ENCODE measurements at regions not wholly inside any gene's neighbourhood (a gene's known extent, or its start where the extent isn't known, plus 50 kb on each side); places are given as distances from the start of the nearest gene placed in this dataset.

DNA sequence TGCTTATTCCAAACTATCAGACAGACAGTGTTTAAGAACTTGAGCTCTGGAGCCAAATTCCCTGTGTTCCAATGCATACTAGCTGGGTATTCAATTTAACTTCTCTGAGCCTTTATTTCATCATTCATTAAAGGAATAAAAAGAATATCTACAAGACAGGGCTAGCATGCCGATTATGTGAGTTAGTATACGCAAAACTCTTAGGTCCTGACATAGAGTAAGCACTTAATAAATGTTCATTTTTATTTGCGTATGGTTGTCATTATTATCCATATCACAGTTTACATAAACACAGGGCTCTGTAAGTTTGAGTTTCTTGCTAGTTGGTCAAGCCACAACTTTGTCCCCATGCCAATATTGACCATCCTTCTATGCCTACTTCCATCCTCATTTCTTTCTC is 161.5 kb downstream of the NUAK1 start:
- TF ChIP-seq POLR2A (IDR thresholded peaks at IDR 0.05; ENCODE audit: low read depth, low read length), result no peak
- FAIRE-seq (no peak), DNase-seq (ENCODE audit: insufficient read length, low spot score) (no peak)

DNA sequence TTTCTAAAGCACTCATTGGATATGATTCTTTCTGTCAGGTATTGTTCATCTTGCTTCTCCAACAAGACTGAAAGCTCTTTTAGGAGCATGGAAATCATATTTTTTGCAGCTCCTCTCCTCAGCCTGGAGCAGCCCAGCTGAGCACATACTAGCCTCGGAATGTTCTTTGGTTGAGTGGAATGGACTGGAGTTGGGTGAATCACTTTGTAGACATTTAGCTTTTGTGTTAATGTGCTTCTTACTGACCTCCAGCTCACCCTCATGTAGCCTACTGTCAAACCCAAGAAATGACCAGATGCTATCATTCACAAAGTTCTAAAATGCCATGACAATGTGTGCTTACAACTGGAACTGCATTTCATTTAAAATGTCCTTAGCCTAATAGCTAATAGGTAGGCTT is 161.1 kb downstream of the NUAK1 start:
- FAIRE-seq (no peak), DNase-seq (ENCODE audit: insufficient read length, low spot score) (no peak)
- TF ChIP-seq POLR2A (IDR thresholded peaks at IDR 0.05; ENCODE audit: low read depth, low read length), result no peak

DNA sequence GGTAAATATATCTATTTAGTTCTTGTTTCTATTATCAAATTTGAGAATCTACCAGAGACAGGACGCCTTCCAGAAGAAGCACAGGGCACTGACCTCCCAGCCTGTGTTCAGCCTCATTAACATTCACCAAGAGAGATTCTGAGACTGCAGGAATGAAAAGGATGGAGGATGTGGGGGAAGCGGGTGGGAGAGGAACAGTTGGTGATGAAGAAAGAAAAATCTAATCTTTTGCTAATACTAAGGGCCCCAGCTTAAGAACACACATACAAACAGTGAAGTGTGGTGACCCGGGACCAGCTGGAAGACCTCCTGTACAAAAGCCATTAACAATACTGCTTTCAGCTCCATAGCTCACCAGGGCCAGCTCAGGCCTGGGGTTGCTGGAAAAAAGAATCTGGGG is 160.5 kb downstream of the NUAK1 start:
- FAIRE-seq (no peak), DNase-seq (ENCODE audit: insufficient read length, low spot score) (no peak)
- no peak for TF ChIP-seq POLR2A (IDR thresholded peaks at IDR 0.05; ENCODE audit: low read depth, low read length)

DNA sequence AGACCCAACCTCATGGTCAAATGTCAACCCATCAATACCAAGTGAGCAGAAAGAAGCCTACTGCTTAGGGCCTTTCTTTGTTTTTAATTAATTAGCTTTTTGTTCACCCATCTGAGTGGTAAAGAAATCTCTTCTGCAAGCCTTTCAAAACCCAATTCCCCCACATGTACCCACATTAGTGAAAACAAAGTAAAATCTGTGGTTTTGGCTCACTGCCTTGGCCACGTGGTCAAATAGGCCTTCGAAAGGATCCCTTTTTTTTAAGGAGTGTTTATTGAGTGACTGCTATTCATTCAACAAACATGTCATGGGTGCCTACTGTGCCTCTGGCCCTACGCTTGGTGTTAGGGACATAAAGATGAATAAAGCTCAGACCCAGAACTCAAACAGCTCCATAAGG is 160.1 kb downstream of the NUAK1 start:
- FAIRE-seq (no peak), DNase-seq (ENCODE audit: insufficient read length, low spot score) (no peak)
- TF ChIP-seq POLR2A (IDR thresholded peaks at IDR 0.05; ENCODE audit: low read depth, low read length), result no peak

GRCh38 chr12:105980085-105980484 is 158.7 kb downstream of the NUAK1 start:
- DNase-seq (ENCODE audit: insufficient read length, low spot score) (no peak), FAIRE-seq (no peak)
- TF ChIP-seq POLR2A (IDR thresholded peaks at IDR 0.05; ENCODE audit: low read depth, low read length), result no peak

GRCh38 chr12:105980533-105980932 is 158.2 kb downstream of the NUAK1 start:
- FAIRE-seq (no peak), DNase-seq (ENCODE audit: insufficient read length, low spot score) (no peak)
- TF ChIP-seq POLR2A (IDR thresholded peaks at IDR 0.05; ENCODE audit: low read depth, low read length), result no peak

DNA sequence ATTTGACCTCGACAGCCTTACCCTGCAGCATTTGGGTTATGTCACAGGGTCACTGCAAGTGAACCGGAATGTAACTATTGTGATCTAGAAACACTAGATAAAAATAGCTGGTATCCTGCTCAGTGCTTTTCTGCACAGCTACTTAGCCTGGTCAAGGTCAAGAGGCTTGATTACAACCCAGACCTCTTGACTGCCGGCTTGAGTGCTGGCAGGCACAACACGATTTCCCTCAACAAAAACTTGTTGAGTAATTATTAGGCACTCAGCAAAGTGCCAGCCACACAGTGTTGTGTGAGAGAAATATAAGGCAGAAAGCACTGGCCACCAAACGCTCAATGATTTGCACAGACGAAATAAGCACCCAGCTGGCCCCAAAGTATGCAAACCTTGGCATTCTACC is 156.7 kb downstream of the NUAK1 start:
- FAIRE-seq (no peak), DNase-seq (ENCODE audit: insufficient read length, low spot score) (no peak)
- no peak for TF ChIP-seq POLR2A (IDR thresholded peaks at IDR 0.05; ENCODE audit: low read depth, low read length)

DNA sequence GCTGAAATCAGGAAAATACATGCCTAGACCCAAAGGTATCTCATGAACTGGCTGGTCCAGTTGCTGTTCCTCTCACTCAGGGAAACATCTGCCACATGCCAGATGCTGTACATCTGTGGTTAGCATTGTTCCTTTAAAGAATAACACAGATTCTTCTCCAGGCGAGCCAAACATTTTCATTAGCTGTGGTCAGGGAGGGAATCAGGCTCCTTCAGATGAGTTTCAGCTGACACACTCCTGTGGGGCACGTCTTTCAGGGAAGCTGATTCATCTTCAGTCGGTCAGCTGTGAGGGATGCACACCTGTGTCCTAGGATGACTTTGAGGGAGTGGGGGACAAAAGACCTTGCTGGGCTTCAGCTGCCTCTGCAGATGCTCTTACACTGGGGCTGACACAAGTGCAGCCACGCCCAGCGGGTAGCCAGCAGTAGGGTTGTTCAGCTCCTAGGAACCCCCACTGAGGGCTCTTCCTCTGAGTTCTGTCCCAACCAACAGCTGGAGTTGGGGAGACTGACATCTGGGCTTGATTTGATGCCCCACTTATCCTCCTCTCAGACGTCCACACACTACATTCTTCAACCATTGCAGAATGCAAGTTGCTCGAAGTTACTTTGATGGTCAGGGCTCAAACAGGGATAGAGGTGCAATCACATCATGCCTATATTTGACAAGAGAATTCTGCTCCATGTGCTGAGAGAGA is 155.0 kb downstream of the NUAK1 start:
- no peak for FAIRE-seq
- DNase-seq (ENCODE audit: insufficient read length, low spot score), result no peak
- TF ChIP-seq POLR2A (IDR thresholded peaks at IDR 0.05; ENCODE audit: low read depth, low read length), result no peak

GRCh38 chr12:105985383-105985782 is 153.4 kb downstream of the NUAK1 start:
- FAIRE-seq (no peak), DNase-seq (ENCODE audit: insufficient read length, low spot score) (no peak)
- TF ChIP-seq POLR2A (IDR thresholded peaks at IDR 0.05; ENCODE audit: low read depth, low read length), result no peak

DNA sequence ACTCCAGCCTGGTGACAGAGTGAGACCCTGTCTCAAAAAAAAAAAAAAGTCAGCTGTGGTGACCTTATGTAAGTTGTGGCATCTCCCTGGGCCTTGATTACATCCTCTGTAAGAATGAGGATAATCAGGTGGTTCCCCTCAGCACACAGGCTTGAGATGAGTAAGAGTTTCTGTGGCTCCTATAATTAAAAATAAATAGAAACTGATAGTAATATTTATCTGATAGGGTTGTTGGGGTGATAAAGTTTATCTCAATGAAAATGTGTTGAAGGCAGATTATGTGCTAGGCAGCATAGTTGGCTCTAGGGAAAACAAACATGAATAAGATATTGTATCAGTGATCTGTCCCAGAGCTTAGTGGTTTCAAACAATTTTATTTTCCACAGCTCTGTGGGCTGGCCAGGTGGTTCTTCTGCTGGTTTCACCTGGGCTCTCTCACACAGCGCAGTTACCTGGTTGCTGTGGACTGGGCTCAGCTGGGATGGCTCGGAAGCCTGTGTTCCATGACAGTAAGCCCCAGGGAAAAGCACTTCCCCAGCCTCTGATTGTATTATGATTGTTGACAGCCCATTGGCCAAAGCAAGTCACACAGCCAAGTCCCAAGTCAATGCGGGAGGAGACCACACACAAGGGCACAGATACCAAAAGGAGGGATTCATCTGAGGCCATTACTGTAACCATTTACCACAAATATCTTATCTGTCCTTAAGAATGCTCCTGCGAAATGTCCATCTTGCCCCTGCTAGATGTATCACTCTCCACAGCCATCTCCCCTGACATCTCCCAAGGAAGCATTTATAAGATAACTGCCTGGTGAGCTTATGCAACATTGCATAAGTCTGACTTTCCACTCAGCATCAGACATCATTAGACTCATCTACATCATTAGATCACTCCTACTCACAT is 151.7 kb downstream of the NUAK1 start:
- TF ChIP-seq POLR2A (IDR thresholded peaks at IDR 0.05; ENCODE audit: low read depth, low read length), result no peak
- no peak for DNase-seq (ENCODE audit: insufficient read length, low spot score)
- FAIRE-seq, result no peak

DNA sequence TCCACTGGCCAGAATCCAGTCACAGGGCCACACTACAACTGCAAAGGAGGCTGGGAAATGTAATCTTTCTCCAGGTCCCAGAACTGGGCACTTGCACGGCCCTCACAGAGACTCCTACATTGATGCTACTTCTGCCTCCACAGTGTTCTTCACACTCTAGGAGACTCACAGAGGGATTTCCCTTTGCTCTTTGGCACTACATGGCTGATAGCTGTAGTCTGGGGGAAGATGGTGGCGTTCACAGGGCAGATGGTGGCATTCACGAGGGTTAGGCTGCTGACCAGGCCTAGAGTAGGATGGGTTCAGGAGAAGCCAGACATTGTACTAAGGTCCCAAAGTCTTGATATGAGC is 151.1 kb downstream of the NUAK1 start:
- TF ChIP-seq POLR2A (IDR thresholded peaks at IDR 0.05; ENCODE audit: low read depth, low read length), result no peak
- DNase-seq (ENCODE audit: insufficient read length, low spot score) (no peak), FAIRE-seq (no peak)

GRCh38 chr12:105992849-105993740 is 145.7 kb downstream of the NUAK1 start:
- TF ChIP-seq POLR2A (IDR thresholded peaks at IDR 0.05; ENCODE audit: low read depth, low read length), result no peak
- no peak for FAIRE-seq
- no peak for DNase-seq (ENCODE audit: insufficient read length, low spot score)

DNA sequence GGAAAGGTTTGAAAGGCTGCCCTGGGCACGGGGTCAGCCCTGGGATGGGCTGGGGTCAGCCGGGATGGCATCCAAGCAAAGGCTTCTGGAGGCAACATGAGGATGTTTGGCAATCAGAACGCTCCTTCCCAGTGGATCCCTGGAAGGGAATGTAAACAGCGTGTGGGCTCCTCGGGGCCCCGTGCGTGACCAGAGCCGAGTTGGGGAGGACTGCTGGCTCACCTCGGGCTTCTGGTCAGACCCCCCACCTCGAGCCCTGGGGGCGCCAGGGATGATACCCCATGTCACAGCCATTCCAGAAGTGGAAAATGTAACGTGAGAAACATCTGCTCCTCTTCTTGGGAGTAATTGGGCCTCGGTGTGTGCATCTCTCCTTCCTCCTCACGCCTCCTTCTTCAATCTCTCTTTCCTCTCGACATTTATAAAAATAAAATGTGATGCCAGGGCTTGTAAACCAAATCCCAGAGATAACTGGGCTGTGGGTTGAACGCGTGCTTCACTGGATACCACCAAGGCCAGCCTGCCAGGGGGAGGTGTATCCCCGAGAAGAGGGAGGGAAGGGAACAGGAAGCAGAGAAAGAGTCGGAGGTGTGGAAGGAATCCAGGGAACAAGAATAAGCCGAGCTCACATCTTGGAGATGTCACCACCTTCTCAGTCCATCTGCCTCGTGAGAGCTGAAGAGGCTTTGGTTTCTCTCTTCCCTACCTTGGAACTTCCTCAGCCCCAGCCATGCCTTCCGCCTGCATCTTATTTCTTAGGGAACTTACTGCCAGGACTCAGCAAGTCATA is 144.8 kb downstream of the NUAK1 start:
- FAIRE-seq, result no peak
- no peak for DNase-seq (ENCODE audit: insufficient read length, low spot score)
- TF ChIP-seq POLR2A (IDR thresholded peaks at IDR 0.05; ENCODE audit: low read depth, low read length), result no peak

All from H54 (cell line).